CD4-positive, CD25-positive, alpha-beta regulatory T cell (primary cell): ENCODE measurements at regions not wholly inside any gene's neighbourhood (a gene's known extent, or its start where the extent isn't known, plus 50 kb on each side); places are given as distances from the start of the nearest gene placed in this dataset.
A peak's percentile ranks its signal among the peaks of the same experiment; 100 is the strongest.

Source experiments
- ATAC-seq, 2 donors: fragments of 150-1000 bp; cut with Tn5 transposase; one replicate each; pipeline ENCODE4 v1.10.0; 2021; ENCODE audit warnings: low read depth in 2 of 2, moderate number of reproducible peaks in 2 of 2, moderate library complexity in 1 of 2
- DNase-seq, 3 donors: peaks; one replicate each; pipeline versions ENCODE4 v3.0.0 to v3.0.0-alpha.2; 2012 to 2022; ENCODE audit warnings: mixed read lengths in 1 of 3
- H3K27ac ChIP-seq: one replicate; pipeline ENCODE4 v1.7.0; 2013; ENCODE audit warnings: mild to moderate bottlenecking, low read length; ENCODE audit not compliant: insufficient read depth, poor library complexity, severe bottlenecking
- H3K27me3 ChIP-seq: one replicate; pipeline ENCODE4 v1.7.0; 2013; ENCODE audit warnings: low read length; ENCODE audit not compliant: control insufficient read depth, insufficient read depth
- H3K36me3 ChIP-seq: one replicate; pipeline ENCODE4 v1.7.0; 2013; ENCODE audit warnings: mild to moderate bottlenecking, low read length, moderate library complexity; ENCODE audit not compliant: control insufficient read depth, insufficient read depth
- H3K4me1 ChIP-seq: 2 replicates; pipeline ENCODE4 v1.7.0; 2013; ENCODE audit warnings: mild to moderate bottlenecking, low read length; ENCODE audit not compliant: insufficient read depth, control insufficient read depth, poor library complexity, severe bottlenecking
- H3K4me3 ChIP-seq: one replicate; pipeline ENCODE4 v1.7.0; 2013; ENCODE audit warnings: low read depth, mild to moderate bottlenecking, low read length, moderate library complexity
- H3K9me3 ChIP-seq, 2 experiments: 1 replicate in 1 of 2; 2 replicates in 1 of 2; pipeline ENCODE4 v1.7.0; 2013; ENCODE audit warnings: low read length in 2 of 2, mild to moderate bottlenecking in 1 of 2, moderate library complexity in 1 of 2; ENCODE audit not compliant: control insufficient read depth in 2 of 2
- H3K27ac Mint-ChIP-seq, 3 donors: one replicate each; pipeline ENCODE4 v1.8.0; 2020 to 2022; ENCODE audit warnings: mild to moderate bottlenecking in 3 of 3, mixed read lengths in 3 of 3, moderate library complexity in 2 of 3
- H3K27me3 Mint-ChIP-seq: one replicate; pipeline ENCODE4 v1.8.0; 2022; ENCODE audit warnings: mild to moderate bottlenecking, mixed read lengths
- H3K36me3 Mint-ChIP-seq: one replicate; pipeline ENCODE4 v1.8.0; 2020; ENCODE audit warnings: mixed read lengths
- H3K4me1 Mint-ChIP-seq, 4 donors: one replicate each; pipeline ENCODE4 v1.8.0; 2020 to 2022; ENCODE audit warnings: mixed read lengths in 4 of 4, mild to moderate bottlenecking in 1 of 4
- H3K4me3 Mint-ChIP-seq, 4 donors: one replicate each; pipeline ENCODE4 v1.8.0; 2020 to 2022; ENCODE audit warnings: mild to moderate bottlenecking in 4 of 4, mixed read lengths in 4 of 4, moderate library complexity in 3 of 4
- H3K9me3 Mint-ChIP-seq, 7 donors: one replicate each; pipeline ENCODE4 v1.8.0; 2020 to 2022; ENCODE audit warnings: mixed read lengths in 7 of 7, mild to moderate bottlenecking in 3 of 7, moderate library complexity in 2 of 7

- Mint-ChIP-seq H3K4me1 (no peaks in the 10 kb centered on the region), H3K36me3 (no peaks in the 10 kb centered on the region), H3K27me3 (no peaks in the 10 kb centered on the region), H3K4me3 (no peak overlapping the region), H3K27ac (no peak overlapping the region), H3K9me3 (peaks cover 0 to 4% (median 0%) of the 10 kb centered on the region in 7 donors)
- ATAC-seq = no peak
- no peak overlapping the region for H3K27ac ChIP-seq
- no peak for DNase-seq
- no peak overlapping the region for H3K4me3 ChIP-seq
- no peaks in the 10 kb centered on the region for H3K9me3 ChIP-seq
- H3K4me1 ChIP-seq = no peaks in the 10 kb centered on the region
- H3K36me3 ChIP-seq = no peaks in the 10 kb centered on the region
- H3K27me3 ChIP-seq = no peaks in the 10 kb centered on the region
Observed at GRCh38 chr5:5066276-5067186, 73.6 kb upstream of the ADAMTS16 start.

GRCh38 chr5:5069851-5070250 is 70.3 kb upstream of the ADAMTS16 start:
- H3K4me1 Mint-ChIP-seq = no peaks in the 10 kb centered on the region
- H3K27ac ChIP-seq = no peak overlapping the region
- no peaks in the 10 kb centered on the region for H3K27me3 ChIP-seq
- no peaks in the 10 kb centered on the region for H3K9me3 ChIP-seq
- no peaks in the 10 kb centered on the region for H3K4me1 ChIP-seq
- no peak overlapping the region for H3K4me3 Mint-ChIP-seq
- peaks cover 0 to 9% (median 0%) of the 10 kb centered on the region in 7 donors for H3K9me3 Mint-ChIP-seq
- H3K27ac Mint-ChIP-seq = no peak overlapping the region
- H3K4me3 ChIP-seq = no peak overlapping the region
- no peaks in the 10 kb centered on the region for H3K36me3 ChIP-seq
- DNase-seq (no peak), ATAC-seq (no peak)
- no peaks in the 10 kb centered on the region for H3K27me3 Mint-ChIP-seq
- no peaks in the 10 kb centered on the region for H3K36me3 Mint-ChIP-seq

GRCh38 chr5:5071554-5071953 is 68.6 kb upstream of the ADAMTS16 start:
- Histone ChIP-seq H3K27me3 (no peaks in the 10 kb centered on the region), H3K36me3 (no peaks in the 10 kb centered on the region), H3K9me3 (no peaks in the 10 kb centered on the region), H3K4me1 (no peaks in the 10 kb centered on the region), H3K4me3 (no peak overlapping the region), H3K27ac (no peak overlapping the region)
- Mint-ChIP-seq H3K36me3 (no peaks in the 10 kb centered on the region), H3K4me1 (no peaks in the 10 kb centered on the region), H3K4me3 (no peak overlapping the region), H3K27ac (no peak overlapping the region), H3K27me3 (no peaks in the 10 kb centered on the region), H3K9me3 (peaks cover 0 to 9% (median 0%) of the 10 kb centered on the region in 7 donors)
- DNase-seq (no peak), ATAC-seq (no peak)

GRCh38 chr5:5077236-5077635 is 62.9 kb upstream of the ADAMTS16 start:
- Histone ChIP-seq H3K4me1 (no peaks in the 10 kb centered on the region), H3K27me3 (no peaks in the 10 kb centered on the region), H3K9me3 (no peaks in the 10 kb centered on the region), H3K36me3 (no peaks in the 10 kb centered on the region), H3K4me3 (no peak overlapping the region), H3K27ac (no peak overlapping the region)
- Mint-ChIP-seq H3K4me3 (no peak overlapping the region), H3K27ac (no peak overlapping the region), H3K36me3 (no peaks in the 10 kb centered on the region), H3K27me3 (no peaks in the 10 kb centered on the region), H3K4me1 (no peaks in the 10 kb centered on the region), H3K9me3 (peaks cover 0 to 8% (median 0%) of the 10 kb centered on the region in 7 donors)
- DNase-seq (no peak), ATAC-seq (no peak)

- Histone ChIP-seq H3K27ac (no peak overlapping the region), H3K36me3 (no peaks in the 10 kb centered on the region), H3K4me3 (no peak overlapping the region), H3K9me3 (no peaks in the 10 kb centered on the region), H3K27me3 (no peaks in the 10 kb centered on the region), H3K4me1 (no peaks in the 10 kb centered on the region)
- no peak overlapping the region for H3K4me3 Mint-ChIP-seq
- no peak overlapping the region for H3K27ac Mint-ChIP-seq
- H3K27me3 Mint-ChIP-seq = no peaks in the 10 kb centered on the region
- peaks cover 0 to 5% (median 0%) of the 10 kb centered on the region in 7 donors for H3K9me3 Mint-ChIP-seq
- no peaks in the 10 kb centered on the region for H3K36me3 Mint-ChIP-seq
- no peak for ATAC-seq
- DNase-seq = no peak
- H3K4me1 Mint-ChIP-seq = no peaks in the 10 kb centered on the region
Observed at GRCh38 chr5:5078009-5078897, 61.9 kb upstream of the ADAMTS16 start.

GRCh38 chr5:5079876-5080275 is 60.3 kb upstream of the ADAMTS16 start:
- DNase-seq = no peak
- no peaks in the 10 kb centered on the region for H3K4me1 Mint-ChIP-seq
- Histone ChIP-seq H3K4me1 (no peaks in the 10 kb centered on the region), H3K27ac (no peak overlapping the region), H3K27me3 (no peaks in the 10 kb centered on the region), H3K4me3 (no peak overlapping the region), H3K36me3 (no peaks in the 10 kb centered on the region), H3K9me3 (no peaks in the 10 kb centered on the region)
- H3K9me3 Mint-ChIP-seq = peaks cover 0 to 5% (median 0%) of the 10 kb centered on the region in 7 donors
- H3K4me3 Mint-ChIP-seq = no peak overlapping the region
- no peaks in the 10 kb centered on the region for H3K27me3 Mint-ChIP-seq
- no peaks in the 10 kb centered on the region for H3K36me3 Mint-ChIP-seq
- no peak for ATAC-seq
- no peak overlapping the region for H3K27ac Mint-ChIP-seq

- no peak for DNase-seq
- Histone ChIP-seq H3K36me3 (no peaks in the 10 kb centered on the region), H3K27me3 (no peaks in the 10 kb centered on the region), H3K27ac (no peak overlapping the region), H3K4me3 (no peak overlapping the region), H3K9me3 (no peaks in the 10 kb centered on the region), H3K4me1 (no peaks in the 10 kb centered on the region)
- Mint-ChIP-seq H3K4me3 (no peak overlapping the region), H3K27ac (peak overlapping the region in 1 of 3 donors; percentile 32), H3K36me3 (no peaks in the 10 kb centered on the region), H3K9me3 (peaks cover 0 to 5% (median 0%) of the 10 kb centered on the region in 7 donors), H3K4me1 (no peaks in the 10 kb centered on the region), H3K27me3 (no peaks in the 10 kb centered on the region)
- no peak for ATAC-seq
Observed at GRCh38 chr5:5080790-5081189, 59.3 kb upstream of the ADAMTS16 start.
